ENCODE measurements at regions not wholly inside any gene's neighbourhood (a gene's known extent, or its start where the extent isn't known, plus 50 kb on each side); places are given as distances from the start of the nearest gene placed in this dataset.

DNA sequence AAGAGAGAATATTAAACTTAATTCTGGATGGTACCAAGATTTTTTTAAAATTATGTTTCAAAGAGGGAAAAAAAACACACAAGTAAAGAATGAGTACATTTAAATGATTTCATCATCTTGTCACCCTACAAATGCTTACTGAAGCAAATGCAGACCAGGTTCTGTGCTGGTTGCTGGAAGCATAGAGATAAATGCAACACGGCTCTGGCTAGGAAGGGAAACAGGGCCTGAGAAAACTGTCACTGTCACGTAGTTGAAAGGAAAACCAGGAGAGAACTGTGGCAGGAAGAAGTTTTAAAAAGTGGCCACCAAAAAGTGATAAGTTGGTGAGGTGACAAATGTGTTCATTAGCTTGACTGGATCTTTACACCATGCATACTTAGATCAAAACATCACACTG, 336.9 kb upstream of the NFIA start (continued):
- TF ChIP-seq SUZ12 (IDR thresholded peaks at IDR 0.05; ENCODE audit: low read length) (no peak), SP1 (IDR thresholded peaks at IDR 0.05; ENCODE audit: low read depth, low read length) (no peak), RXRA (IDR thresholded peaks at IDR 0.05; ENCODE audit: insufficient read depth, low read depth, low read length) (no peak), POLR2AphosphoS5 (IDR thresholded peaks at IDR 0.05; ENCODE audit: low read depth, low read length) (no peak), PHF8 (conservative IDR thresholded peaks at IDR 0.05; ENCODE audit: low read depth, low read length) (no peak), FOSL1 (IDR thresholded peaks at IDR 0.05; ENCODE audit: insufficient read depth, low read depth, low read length) (no peak)
